ENCODE measurements at regions not wholly inside any gene's neighbourhood (a gene's known extent, or its start where the extent isn't known, plus 50 kb on each side); places are given as distances from the start of the nearest gene placed in this dataset.
A peak's percentile ranks its signal among the peaks of the same experiment; 100 is the strongest.

DNA sequence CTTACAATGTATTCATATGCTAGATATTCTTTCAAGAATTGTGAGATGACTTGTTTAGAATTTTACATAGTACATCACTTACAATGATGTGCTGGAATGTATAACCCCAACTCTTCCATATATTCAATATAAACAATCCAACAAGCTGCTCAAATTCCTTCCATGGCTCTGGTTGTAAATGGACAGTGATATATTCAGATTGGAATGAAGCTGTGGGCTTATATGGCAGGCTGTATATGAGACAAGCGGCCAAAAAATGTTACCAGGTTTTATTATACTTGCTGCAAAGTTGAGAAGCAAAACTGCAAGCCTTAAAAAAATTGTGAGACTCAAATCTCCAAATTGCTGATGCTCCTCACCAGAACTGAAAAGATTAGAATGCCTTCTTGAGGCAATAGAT, 83.6 kb upstream of the KLF12 start:
- H3K27me3 ChIP-seq = no peaks in the 10 kb centered on the region
- H3K9me3 ChIP-seq (replicated peaks) = no peaks in the 10 kb centered on the region
- no peak overlapping the region for H3K4me3 ChIP-seq
- peaks cover 8% of the 10 kb centered on the region for H3K4me1 ChIP-seq
- DNase-seq = no peak
- no peaks in the 10 kb centered on the region for H3K36me3 ChIP-seq
- H3K27ac ChIP-seq = no peak overlapping the region

DNA sequence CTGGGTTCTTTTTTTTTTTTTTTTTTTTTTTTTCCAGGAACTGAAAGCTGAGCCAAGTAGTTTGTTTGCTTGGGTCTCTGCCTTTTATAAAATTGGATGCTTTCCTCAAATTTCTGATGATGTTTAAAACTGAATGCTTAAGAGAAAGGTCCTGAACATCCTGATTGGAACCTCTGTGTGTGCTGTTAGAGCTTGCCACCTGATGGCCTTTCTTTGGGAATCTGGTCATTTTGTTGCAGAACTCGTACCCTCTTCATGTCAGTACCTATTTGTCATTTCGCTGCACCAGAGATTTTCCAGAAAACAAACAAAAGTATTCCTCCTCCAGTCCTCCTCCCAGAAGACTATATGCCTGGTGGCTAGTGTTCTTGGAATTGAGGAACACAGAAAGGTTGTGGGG, 81.2 kb upstream of the KLF12 start:
- no peaks in the 10 kb centered on the region for H3K27me3 ChIP-seq
- no peaks in the 10 kb centered on the region for H3K9me3 ChIP-seq (replicated peaks)
- no peaks in the 10 kb centered on the region for H3K36me3 ChIP-seq
- H3K4me3 ChIP-seq = no peak overlapping the region
- H3K27ac ChIP-seq = no peak overlapping the region
- H3K4me1 ChIP-seq = peaks cover 17% of the 10 kb centered on the region
- DNase-seq = no peak

DNA sequence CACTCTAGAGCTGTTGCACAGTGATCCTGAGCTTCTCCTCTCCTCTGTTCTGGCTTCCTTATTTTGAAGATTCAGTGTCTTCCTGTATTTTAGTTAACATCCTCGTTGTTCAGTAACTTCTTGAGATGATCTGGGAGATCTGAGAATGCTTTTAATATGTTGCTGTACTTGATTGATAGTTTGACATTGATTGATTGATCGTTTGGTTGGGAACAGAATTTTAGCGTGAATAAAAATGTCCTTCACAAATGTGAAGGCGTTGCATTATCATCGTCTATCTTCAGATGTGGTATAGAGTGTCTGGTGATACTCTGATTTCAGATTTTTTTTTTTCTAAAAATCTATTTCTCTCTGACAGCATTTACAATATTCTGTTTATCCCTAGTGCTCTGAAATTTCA, 80.1 kb upstream of the KLF12 start:
- no peak overlapping the region for H3K27ac ChIP-seq
- no peak overlapping the region for H3K4me3 ChIP-seq
- H3K36me3 ChIP-seq = no peaks in the 10 kb centered on the region
- DNase-seq = no peak
- no peaks in the 10 kb centered on the region for H3K9me3 ChIP-seq (replicated peaks)
- H3K27me3 ChIP-seq = no peaks in the 10 kb centered on the region
- H3K4me1 ChIP-seq = peaks cover 18% of the 10 kb centered on the region

DNA sequence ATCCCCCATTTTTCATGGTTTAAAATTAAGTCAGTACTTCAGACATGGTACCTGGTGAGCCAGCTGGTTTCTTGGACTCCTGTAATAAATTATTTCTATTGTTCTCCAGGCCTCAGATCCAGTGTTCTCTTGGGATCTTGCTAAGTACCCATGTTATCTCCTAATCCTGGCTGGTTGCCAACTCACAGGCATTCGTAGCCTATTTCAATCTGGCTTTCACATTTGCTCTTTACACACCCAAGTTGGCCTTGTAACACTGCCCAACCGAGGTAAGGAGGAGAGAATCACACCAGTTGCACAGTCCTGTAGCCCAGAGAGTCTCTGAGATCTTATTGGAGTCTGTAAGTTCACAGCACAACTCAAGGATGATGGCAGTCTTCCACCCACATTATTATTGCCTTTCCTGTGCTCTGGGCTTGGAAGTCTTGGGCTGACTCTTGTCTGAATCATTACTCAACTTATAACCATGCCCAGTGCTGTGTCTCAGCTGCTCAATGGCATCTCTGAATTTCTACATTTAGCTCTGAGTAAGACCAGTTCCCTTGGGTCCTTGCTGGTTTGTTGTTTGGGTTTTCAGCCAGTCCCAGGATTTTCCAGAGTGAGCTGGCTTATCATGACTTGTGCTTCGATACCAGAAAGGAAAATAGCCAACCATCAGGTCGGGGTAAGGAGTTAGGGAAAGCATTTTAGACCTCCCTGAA, 76.6 kb upstream of the KLF12 start:
- Histone ChIP-seq H3K4me1 (peaks cover 25% of the 10 kb centered on the region), H3K9me3 (replicated peaks) (0 out of 2 replicates have a peak, but pooled peaks cover 6% of the 10 kb centered on the region), H3K36me3 (no peaks in the 10 kb centered on the region), H3K27ac (peak overlapping the region; percentile 66), H3K4me3 (peak overlapping the region; percentile 21), H3K27me3 (no peaks in the 10 kb centered on the region)
- DNase-seq = peak; percentile 57 to 75

DNA sequence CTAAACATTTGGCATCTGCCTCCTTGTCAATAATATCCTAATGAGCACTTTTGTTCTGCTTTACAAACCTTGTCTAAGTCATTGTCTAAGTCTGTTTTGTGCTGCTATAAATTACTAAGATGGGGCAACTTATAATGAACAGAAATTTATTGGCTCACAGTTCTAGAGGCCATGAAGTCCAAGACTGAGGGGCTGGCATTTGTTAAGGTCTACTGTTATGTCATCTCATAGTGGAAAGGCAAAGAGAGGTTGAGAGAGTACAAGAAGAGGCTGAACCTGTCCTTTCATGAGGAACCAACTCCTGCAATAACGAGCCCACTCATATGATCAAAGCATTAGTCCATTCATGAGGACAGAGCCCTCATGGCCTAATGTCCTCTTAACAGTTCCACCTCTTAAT, 72.7 kb upstream of the KLF12 start:
- H3K4me3 ChIP-seq = no peak overlapping the region
- H3K9me3 ChIP-seq (replicated peaks) = 0 out of 2 replicates have a peak, but pooled peaks cover 15% of the 10 kb centered on the region
- no peaks in the 10 kb centered on the region for H3K27me3 ChIP-seq
- H3K4me1 ChIP-seq = peaks cover 30% of the 10 kb centered on the region
- H3K36me3 ChIP-seq = no peaks in the 10 kb centered on the region
- H3K27ac ChIP-seq = peak overlapping the region; percentile 26; the same call in 1 of the 2 replicates
- DNase-seq = no peak

DNA sequence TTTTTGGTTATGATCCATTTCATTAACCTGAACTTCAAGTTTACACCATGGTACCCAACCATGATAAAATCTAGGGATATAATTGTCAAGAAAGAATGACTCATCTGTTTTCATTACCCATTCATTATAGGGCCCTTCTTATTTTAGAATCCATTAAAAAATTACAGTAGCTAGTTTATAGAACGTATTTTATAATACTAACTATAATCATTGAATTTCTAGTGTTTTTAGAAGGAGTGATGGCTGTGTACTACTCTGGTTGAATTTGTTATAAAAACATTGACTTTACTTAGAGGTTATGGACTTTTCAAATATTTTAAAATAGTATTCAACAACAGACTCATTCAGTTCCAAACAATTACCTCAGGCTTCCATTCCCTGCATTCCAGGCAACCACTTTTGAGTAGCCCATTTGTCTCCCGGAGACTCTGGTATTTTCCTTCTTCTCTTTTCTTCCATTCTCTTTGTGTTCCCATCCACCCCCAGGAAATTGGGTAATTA, 71.9 kb upstream of the KLF12 start:
- Histone ChIP-seq H3K27ac (peak overlapping the region; percentile 26; the same call in 1 of the 2 replicates), H3K4me3 (no peak overlapping the region)
- peak; percentile 22 to 32 for DNase-seq

DNA sequence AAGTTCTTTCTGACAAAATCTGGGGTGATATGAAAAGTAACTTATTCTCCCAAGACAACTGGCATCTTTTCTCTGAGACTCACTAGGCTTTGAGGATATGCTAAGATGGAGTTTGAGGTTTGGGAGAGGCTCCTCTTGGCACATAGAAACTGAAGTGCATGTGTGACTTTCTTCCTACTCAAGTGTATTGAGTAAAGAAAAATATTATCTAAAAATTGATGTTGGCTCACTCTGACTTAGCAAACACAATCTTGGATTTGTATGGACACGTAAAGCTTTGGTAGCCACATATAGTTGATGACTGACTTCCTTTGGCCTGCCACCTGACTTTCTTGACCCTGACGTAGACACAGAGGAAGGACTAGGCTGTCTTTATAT, 71.1 kb upstream of the KLF12 start:
- H3K4me1 ChIP-seq = peaks cover 20% of the 10 kb centered on the region
- no peaks in the 10 kb centered on the region for H3K36me3 ChIP-seq
- H3K27me3 ChIP-seq = no peaks in the 10 kb centered on the region
- H3K27ac ChIP-seq = no peak overlapping the region
- no peak overlapping the region for H3K4me3 ChIP-seq
- no peak for DNase-seq
- 0 out of 2 replicates have a peak, but pooled peaks cover 15% of the 10 kb centered on the region for H3K9me3 ChIP-seq (replicated peaks)

More for the DNA sequence above, 71.9 kb upstream of the KLF12 start:
- no peaks in the 10 kb centered on the region for H3K36me3 ChIP-seq
- H3K4me1 ChIP-seq = peaks cover 28% of the 10 kb centered on the region
- 0 out of 2 replicates have a peak, but pooled peaks cover 15% of the 10 kb centered on the region for H3K9me3 ChIP-seq (replicated peaks)
- no peaks in the 10 kb centered on the region for H3K27me3 ChIP-seq

DNA sequence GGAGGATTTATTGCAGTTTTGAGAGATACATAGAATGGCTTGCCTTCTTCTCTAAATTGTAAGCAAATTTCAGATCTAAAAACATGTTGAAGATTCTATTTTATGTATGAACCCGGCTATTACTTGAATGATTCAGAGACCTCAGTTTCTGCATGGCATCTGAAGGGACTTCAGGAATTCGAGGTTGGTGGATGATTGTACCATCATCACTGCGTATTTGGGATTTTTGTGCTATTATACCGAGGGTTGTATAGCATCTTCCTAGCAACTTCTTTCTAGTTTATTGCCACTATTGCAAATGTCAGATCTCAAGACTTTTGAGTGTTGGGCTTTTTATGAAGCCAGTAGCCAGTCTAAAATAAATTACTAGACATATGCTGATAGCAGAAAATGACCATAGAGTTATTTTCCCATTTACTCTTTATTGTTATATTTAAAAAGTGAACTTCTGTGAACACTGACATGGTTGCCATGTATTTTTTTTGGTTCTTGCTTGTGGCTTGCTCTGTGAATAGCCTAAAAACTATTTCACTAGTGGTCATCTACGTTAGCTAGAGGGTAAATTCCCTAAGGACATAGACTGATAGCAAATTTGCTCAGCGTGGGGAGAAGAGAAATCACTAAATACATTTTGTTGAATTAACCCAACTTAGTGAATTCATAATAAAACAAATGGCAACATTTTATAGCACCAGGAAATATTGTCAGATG, 70.6 kb upstream of the KLF12 start:
- Histone ChIP-seq H3K4me3 (no peak overlapping the region), H3K4me1 (peaks cover 14% of the 10 kb centered on the region), H3K36me3 (no peaks in the 10 kb centered on the region), H3K27me3 (no peaks in the 10 kb centered on the region), H3K27ac (no peak overlapping the region), H3K9me3 (replicated peaks) (0 out of 2 replicates have a peak, but pooled peaks cover 15% of the 10 kb centered on the region)
- DNase-seq = no peak

DNA sequence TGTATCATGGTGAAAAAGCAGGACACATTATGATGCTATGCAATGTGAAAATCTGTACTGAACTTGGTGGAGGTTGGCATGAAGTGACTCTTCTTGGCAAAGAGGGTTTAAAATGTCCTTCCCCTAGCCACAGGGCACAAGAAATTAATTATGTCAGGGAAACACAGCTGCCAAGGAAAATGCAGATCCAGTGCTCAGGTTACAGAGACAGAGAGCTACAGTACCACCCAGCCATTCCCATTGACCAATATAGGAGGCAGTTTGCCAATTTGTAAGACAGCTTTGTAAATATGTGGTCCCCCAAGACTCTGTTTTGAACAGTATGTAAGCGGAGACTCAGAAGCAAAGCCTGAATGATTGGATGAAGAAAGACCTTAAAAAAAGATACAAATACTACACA, 69.4 kb upstream of the KLF12 start:
- Histone ChIP-seq H3K27ac (no peak overlapping the region), H3K4me3 (no peak overlapping the region), H3K9me3 (replicated peaks) (0 out of 2 replicates have a peak, but pooled peaks cover 15% of the 10 kb centered on the region), H3K36me3 (no peaks in the 10 kb centered on the region), H3K4me1 (peaks cover 14% of the 10 kb centered on the region), H3K27me3 (no peaks in the 10 kb centered on the region)
- peak; percentile 18 to 45 for DNase-seq

DNA sequence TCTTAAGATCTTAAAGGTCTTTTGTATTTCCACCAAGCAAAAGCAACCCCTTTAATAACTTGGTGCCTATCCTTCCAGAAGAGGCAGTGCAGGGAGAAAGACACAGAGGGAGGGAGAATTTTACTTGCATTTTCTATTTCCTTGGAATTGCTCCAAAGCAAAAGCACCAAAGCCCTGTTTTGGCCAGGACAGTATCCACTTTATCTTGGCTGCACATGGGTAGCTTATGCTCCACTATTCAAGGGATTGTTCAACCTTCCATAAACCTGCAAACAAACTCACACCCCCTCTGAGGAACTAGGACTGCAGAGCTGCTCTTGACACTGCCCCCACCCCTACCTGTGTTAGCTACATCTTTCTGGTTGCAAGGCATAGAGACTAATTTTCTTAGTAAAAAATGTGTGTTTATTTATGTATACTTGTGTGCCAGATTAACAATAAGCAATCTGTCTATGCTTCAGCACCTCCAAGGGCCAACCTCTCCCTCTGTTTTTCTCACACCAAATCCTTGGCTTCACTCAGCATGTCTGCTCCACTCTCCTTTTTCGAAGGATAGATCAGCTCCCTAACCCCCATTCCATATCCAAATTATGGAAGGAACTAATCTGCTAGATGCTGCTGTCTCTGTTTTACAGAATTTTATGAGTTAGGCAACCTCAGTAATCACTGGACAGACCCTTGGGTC, 68.1 kb upstream of the KLF12 start:
- Histone ChIP-seq H3K9me3 (replicated peaks) (0 out of 2 replicates have a peak, but pooled peaks cover 15% of the 10 kb centered on the region), H3K36me3 (no peaks in the 10 kb centered on the region), H3K27ac (no peak overlapping the region), H3K27me3 (no peaks in the 10 kb centered on the region), H3K4me1 (peaks cover 14% of the 10 kb centered on the region), H3K4me3 (no peak overlapping the region)
- no peak for DNase-seq

DNA sequence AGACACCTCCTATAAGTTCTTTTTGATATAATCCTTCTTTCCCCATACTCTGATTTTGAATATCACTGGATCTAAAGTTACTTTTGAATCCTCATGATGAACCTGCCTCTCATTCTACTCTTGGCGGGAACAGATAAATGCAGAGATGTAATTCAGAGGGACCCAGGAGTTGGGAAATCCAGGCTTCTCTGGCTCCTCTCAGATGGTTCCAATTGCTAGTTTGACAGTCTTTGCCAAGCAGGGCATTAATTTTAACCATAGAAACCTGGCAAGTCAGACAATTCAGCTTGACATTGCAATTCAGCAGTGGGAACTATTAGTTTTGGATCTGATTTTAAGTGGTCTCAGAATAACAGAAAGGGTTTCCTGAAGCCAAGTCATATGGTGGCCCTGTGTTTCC, 67.3 kb upstream of the KLF12 start:
- Histone ChIP-seq H3K36me3 (no peaks in the 10 kb centered on the region), H3K4me1 (peaks cover 12% of the 10 kb centered on the region), H3K27ac (no peak overlapping the region), H3K9me3 (replicated peaks) (0 out of 2 replicates have a peak, but pooled peaks cover 10% of the 10 kb centered on the region), H3K27me3 (no peaks in the 10 kb centered on the region), H3K4me3 (no peak overlapping the region)
- no peak for DNase-seq

DNA sequence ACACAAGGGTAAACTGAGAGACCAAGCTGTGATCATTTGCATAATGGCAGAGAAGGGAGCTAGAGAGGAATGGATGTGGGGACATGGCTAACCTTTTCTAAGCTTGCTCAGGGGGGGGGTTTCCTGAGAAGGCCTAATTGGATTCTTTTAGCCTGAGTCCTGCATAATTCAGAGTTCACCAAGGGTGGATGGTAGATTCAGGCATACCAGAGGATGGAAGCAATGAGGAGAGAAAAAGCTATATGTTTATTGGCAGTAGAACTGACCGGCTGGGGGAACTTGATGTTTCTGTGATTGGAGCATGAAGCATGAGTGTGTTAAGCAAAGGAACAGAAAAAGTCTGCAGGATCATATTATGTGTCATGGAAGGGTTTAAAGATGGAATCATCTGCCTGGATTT, 65.9 kb upstream of the KLF12 start:
- H3K27ac ChIP-seq = no peak overlapping the region
- no peaks in the 10 kb centered on the region for H3K4me1 ChIP-seq
- H3K36me3 ChIP-seq = no peaks in the 10 kb centered on the region
- H3K27me3 ChIP-seq = no peaks in the 10 kb centered on the region
- no peak for DNase-seq
- H3K9me3 ChIP-seq (replicated peaks) = 0 out of 2 replicates have a peak, but pooled peaks cover 9% of the 10 kb centered on the region
- no peak overlapping the region for H3K4me3 ChIP-seq

DNA sequence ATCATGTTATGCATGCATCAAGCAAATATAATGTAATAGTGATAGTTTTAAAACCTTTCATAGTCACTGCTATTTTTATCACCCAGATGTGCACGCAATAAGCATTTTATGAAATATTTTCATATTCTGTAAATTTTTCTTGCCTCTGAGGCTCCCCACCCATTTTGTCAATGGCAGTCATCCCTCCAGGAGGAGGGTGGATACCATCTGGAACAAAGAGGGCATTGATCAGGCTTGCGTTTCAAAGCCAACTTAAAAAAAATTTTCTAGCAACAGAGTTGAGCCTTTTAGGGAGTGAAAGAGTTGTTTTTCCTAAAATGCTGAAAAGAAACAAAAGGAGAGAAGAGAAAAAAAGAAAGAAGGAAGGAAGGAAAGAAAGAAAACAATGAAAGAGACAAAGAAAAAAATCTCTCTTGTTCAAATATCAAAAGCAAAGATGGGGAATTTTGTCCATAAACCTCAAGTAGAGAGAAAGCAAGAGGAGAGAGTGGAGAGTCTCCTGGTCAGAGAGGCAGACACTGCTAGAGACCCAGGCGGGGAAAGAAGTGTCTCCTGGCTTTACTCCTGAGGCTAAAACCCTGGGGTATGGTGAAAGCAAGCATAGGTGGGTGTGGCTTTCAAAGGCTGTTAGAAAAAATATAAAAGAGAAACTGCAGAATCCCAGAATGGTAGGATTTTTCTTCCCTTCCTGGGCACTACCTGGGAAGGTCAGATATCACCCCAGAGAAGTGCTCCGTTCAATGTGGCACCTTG, 63.6 kb upstream of the KLF12 start:
- 0 out of 2 replicates have a peak, but pooled peaks cover 3% of the 10 kb centered on the region for H3K9me3 ChIP-seq (replicated peaks)
- H3K36me3 ChIP-seq = no peaks in the 10 kb centered on the region
- no peak overlapping the region for H3K27ac ChIP-seq
- H3K4me1 ChIP-seq = no peaks in the 10 kb centered on the region
- DNase-seq = no peak
- H3K4me3 ChIP-seq = no peak overlapping the region
- H3K27me3 ChIP-seq = no peaks in the 10 kb centered on the region

DNA sequence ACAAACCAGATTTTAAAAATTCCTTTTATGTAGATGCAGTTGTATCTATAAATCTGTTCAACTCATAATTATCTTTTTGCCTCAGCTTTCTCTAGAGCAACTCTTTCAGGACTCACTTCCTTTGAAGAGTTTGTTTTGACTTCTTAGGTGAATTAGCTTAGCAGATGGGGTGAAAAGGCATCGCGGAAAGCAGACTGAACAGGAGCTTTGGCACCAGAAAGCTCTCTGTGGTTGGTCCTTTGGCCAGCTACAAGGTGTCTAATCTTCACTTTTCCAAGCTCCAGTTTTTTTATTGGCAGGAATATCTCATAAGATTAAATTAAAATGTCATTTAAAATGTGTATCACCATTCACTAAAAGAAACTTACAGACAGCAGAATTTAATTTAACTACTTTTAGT, 60.6 kb upstream of the KLF12 start:
- H3K9me3 ChIP-seq (replicated peaks) = no peaks in the 10 kb centered on the region
- DNase-seq = no peak
- H3K4me3 ChIP-seq = no peak overlapping the region
- no peak overlapping the region for H3K27ac ChIP-seq
- H3K4me1 ChIP-seq = no peaks in the 10 kb centered on the region
- H3K27me3 ChIP-seq = no peaks in the 10 kb centered on the region
- H3K36me3 ChIP-seq = no peaks in the 10 kb centered on the region

All from SJCRH30 (cell line).